ENCODE measurements at regions not wholly inside any gene's neighbourhood (a gene's known extent, or its start where the extent isn't known, plus 50 kb on each side); places are given as distances from the start of the nearest gene placed in this dataset.

GRCh38 chr3:163915280-163915679, 1163.0 kb downstream of the SI start:
- TF ChIP-seq CTCF (IDR thresholded peaks at IDR 0.05) (no peak), POLR2A (IDR thresholded peaks at IDR 0.05) (no peak)
- no peaks in the 10 kb centered on the region for H3K36me3 ChIP-seq (replicated peaks in 1 of 2; ENCODE audit: insufficient read depth in 1 of 2, low read depth in 2 of 2)
- H3K4me1 ChIP-seq = no peaks in the 10 kb centered on the region
- intact Hi-C loops (cut with DNase I) = loop anchor here (10.0 kb wide), 1 partner anchor 1270 kb away; no protein-coding TSS in a partner anchor
- DNase-seq (no peak), ATAC-seq (no peak)
- 74 to 82% methylated on average over 2 of the region's 2 CpGs for WGBS, 2 donors
- H3K27ac ChIP-seq = no peak overlapping the region
- H3K4me3 ChIP-seq = no peak overlapping the region
- no peaks in the 10 kb centered on the region for H3K9me3 ChIP-seq
- H3K27me3 ChIP-seq = no peaks in the 10 kb centered on the region

GRCh38 chr3:163914567-163914966, 1163.7 kb downstream of the SI start:
- intact Hi-C loops (cut with DNase I) = loop anchor here (10.0 kb wide), 1 partner anchor 1270 kb away; no protein-coding TSS in a partner anchor

GRCh38 chr3:163891771-163892170, 1186.5 kb downstream of the SI start:
- intact Hi-C loops (cut with DNase I) = no loop called here
- Histone ChIP-seq H3K27ac (no peak overlapping the region), H3K4me3 (no peak overlapping the region), H3K27me3 (no peaks in the 10 kb centered on the region), H3K4me1 (no peaks in the 10 kb centered on the region), H3K36me3 (replicated peaks in 1 of 2; ENCODE audit: insufficient read depth in 1 of 2, low read depth in 2 of 2) (no peaks in the 10 kb centered on the region), H3K9me3 (no peaks in the 10 kb centered on the region)
- WGBS, 2 donors = 70 to 72% methylated on average over 7 of the region's 7 CpGs
- DNase-seq = no peak
- no peak for ATAC-seq
- TF ChIP-seq POLR2A (IDR thresholded peaks at IDR 0.05) (no peak), CTCF (IDR thresholded peaks at IDR 0.05) (no peak)

More at GRCh38 chr3:163914567-163914966, 1163.7 kb downstream of the SI start:
- ATAC-seq = no peak
- H3K4me3 ChIP-seq = no peak overlapping the region
- TF ChIP-seq CTCF (IDR thresholded peaks at IDR 0.05) (no peak), POLR2A (IDR thresholded peaks at IDR 0.05) (no peak)
- no peaks in the 10 kb centered on the region for H3K4me1 ChIP-seq
- no peaks in the 10 kb centered on the region for H3K27me3 ChIP-seq
- WGBS, 2 donors = 74 to 76% methylated on average over 1 of the region's 1 CpG
- H3K36me3 ChIP-seq (replicated peaks in 1 of 2; ENCODE audit: insufficient read depth in 1 of 2, low read depth in 2 of 2) = no peaks in the 10 kb centered on the region
- H3K9me3 ChIP-seq = no peaks in the 10 kb centered on the region
- H3K27ac ChIP-seq = no peak overlapping the region
- no peak for DNase-seq

GRCh38 chr3:163890661-163891060, 1187.6 kb downstream of the SI start:
- Histone ChIP-seq H3K36me3 (replicated peaks in 1 of 2; ENCODE audit: insufficient read depth in 1 of 2, low read depth in 2 of 2) (no peaks in the 10 kb centered on the region), H3K9me3 (no peaks in the 10 kb centered on the region), H3K4me1 (no peaks in the 10 kb centered on the region), H3K27ac (no peak overlapping the region), H3K27me3 (no peaks in the 10 kb centered on the region), H3K4me3 (no peak overlapping the region)
- TF ChIP-seq POLR2A (IDR thresholded peaks at IDR 0.05) (no peak), CTCF (IDR thresholded peaks at IDR 0.05) (no peak)
- DNase-seq (no peak), ATAC-seq (no peak)
- 36 to 65% methylated on average over 2 of the region's 2 CpGs for WGBS, 2 donors
- intact Hi-C loops (cut with DNase I) = no loop called here

- H3K36me3 ChIP-seq (replicated peaks in 1 of 2; ENCODE audit: insufficient read depth in 1 of 2, low read depth in 2 of 2) = no peaks in the 10 kb centered on the region
- no peak overlapping the region for H3K4me3 ChIP-seq
- ATAC-seq (no peak), DNase-seq (no peak)
- no peak for TF ChIP-seq CTCF (IDR thresholded peaks at IDR 0.05)
- TF ChIP-seq POLR2A (IDR thresholded peaks at IDR 0.05) = no peak
- peaks cover 0 to 10% (median 0%) of the 10 kb centered on the region in 3 donors for H3K9me3 ChIP-seq
- intact Hi-C loops (cut with DNase I) = no loop called here
- 80 to 82% methylated on average over 4 of the region's 4 CpGs for WGBS, 2 donors
- no peak overlapping the region for H3K27ac ChIP-seq
- H3K27me3 ChIP-seq = no peaks in the 10 kb centered on the region
- H3K4me1 ChIP-seq = no peaks in the 10 kb centered on the region
Measured at GRCh38 chr3:163879172-163879571, 1199.1 kb downstream of the SI start.
